Fibroblast of pulmonary artery (primary cell): ENCODE measurements at regions not wholly inside any gene's neighbourhood (a gene's known extent, or its start where the extent isn't known, plus 50 kb on each side); places are given as distances from the start of the nearest gene placed in this dataset.

ENCODE experiments used
- DNase-seq: peaks from one replicate; pipeline ENCODE4 v3.0.0-alpha.2; 2010; ENCODE audit warnings: low read depth
- H3K4me3 ChIP-seq: replicated peaks from 2 replicates; pipeline ENCODE4 v1.5.1; 2011; ENCODE audit warnings: low read depth, mild to moderate bottlenecking, control low read depth, low read length, moderate library complexity
- TF ChIP-seq, protein P1 (sequence below): IDR thresholded peaks from 2 replicates; pipeline ENCODE4 v1.5.1; 2011; ENCODE audit warnings: mild to moderate bottlenecking, control low read depth, low read length, inconsistent platforms; ENCODE audit errors: missing control alignments

- no peak for DNase-seq
- TF ChIP-seq, protein P1, sequence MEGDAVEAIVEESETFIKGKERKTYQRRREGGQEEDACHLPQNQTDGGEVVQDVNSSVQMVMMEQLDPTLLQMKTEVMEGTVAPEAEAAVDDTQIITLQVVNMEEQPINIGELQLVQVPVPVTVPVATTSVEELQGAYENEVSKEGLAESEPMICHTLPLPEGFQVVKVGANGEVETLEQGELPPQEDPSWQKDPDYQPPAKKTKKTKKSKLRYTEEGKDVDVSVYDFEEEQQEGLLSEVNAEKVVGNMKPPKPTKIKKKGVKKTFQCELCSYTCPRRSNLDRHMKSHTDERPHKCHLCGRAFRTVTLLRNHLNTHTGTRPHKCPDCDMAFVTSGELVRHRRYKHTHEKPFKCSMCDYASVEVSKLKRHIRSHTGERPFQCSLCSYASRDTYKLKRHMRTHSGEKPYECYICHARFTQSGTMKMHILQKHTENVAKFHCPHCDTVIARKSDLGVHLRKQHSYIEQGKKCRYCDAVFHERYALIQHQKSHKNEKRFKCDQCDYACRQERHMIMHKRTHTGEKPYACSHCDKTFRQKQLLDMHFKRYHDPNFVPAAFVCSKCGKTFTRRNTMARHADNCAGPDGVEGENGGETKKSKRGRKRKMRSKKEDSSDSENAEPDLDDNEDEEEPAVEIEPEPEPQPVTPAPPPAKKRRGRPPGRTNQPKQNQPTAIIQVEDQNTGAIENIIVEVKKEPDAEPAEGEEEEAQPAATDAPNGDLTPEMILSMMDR = no peak
- H3K4me3 ChIP-seq = no peak overlapping the region
These were observed 223.0 kb downstream of the FAT3 start for GRCh38 chr11:92447586-92447985.

DNA sequence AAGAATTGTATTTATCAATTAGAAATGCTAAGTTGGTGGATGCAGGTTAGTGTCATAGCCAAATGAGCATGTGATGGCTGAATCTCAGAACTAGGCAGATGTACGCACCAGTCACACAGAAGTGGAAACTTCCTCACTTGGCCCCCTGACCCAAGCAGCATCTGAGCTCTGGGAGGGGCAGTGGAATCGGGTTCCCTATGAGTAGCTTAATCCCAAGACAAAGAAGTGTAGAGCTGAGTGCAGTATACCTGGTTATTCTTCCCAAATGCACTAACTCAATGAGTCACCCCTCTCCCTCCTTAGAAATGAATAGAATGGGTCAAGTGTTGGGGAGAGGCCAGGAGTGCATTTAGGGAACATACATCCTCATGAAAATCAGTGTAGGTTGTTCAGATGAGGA is 224.6 kb downstream of the FAT3 start:
- no peak overlapping the region for H3K4me3 ChIP-seq
- TF ChIP-seq, protein P1 = no peak
- DNase-seq = no peak

DNA sequence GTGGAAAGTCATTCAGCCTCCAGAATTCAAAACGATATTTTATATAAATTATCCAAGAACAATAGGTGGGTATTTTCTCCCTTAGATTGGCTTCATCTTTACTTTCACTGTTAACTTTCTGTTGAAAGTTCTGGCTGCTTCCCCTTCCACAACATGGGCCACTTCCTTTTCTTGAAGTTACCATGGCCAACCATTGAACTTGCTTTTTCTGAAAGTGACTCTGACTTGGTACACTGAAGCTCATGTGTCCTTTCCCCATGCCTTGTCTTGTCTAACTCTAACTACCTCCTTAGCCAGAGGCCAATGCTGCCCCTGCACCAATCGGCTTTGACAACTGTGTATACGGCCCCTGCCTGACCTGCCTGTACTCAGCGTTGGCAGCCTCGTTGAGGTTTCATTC is 225.2 kb downstream of the FAT3 start:
- DNase-seq = no peak
- no peak overlapping the region for H3K4me3 ChIP-seq
- TF ChIP-seq, protein P1 = no peak

DNA sequence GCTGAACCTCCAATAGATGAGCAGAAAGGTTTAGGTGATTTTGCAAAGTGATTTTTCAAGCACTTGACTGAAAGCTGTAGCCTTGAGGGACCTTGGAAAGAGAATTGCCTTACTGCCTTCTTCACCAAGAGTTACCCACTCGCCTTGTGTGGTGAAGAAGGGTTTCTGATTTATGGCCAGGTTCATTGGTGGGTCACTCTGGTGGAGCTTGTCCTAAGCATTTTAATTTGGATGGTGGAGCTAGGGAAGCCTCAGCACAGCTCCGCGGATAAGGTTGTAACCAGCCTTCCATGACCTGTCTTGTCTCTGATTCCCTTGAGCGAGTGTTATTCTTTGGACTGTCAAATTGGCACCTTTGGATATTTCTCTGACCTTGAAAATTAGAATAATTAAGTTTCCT is 226.4 kb downstream of the FAT3 start:
- TF ChIP-seq, protein P1 = no peak
- DNase-seq = no peak
- no peak overlapping the region for H3K4me3 ChIP-seq

- peak; percentile 51 for DNase-seq
- no peak overlapping the region for H3K4me3 ChIP-seq
- TF ChIP-seq, protein P1 = no peak
These were observed 228.4 kb downstream of the FAT3 start for GRCh38 chr11:92453055-92453454.

DNA sequence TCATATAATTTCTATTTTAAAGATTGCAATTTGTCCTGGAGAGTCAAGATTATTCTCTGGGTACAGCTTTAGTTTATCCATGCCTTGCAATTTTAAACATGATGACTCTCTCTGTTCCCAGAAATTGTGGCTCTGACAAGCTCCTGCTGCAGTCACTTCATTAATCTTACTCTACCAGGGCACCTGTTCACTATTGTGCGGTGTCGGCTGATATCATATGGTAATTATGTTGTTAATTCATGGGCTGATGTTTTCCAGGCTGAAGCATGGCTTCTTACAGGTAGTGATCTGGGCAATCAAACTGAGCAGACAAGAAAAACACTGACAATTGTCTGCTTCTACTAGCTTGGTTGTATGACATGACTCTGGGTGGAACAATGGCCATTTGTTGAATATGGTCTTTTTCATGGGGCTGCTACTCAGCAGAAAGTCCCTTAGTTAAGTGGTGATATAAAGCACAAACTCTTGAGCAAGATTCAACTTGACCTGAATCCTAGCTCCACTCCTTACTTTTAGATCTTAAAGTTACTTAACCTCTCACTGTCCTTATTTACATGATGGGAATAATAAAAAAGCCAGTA is 230.7 kb downstream of the FAT3 start:
- no peak for DNase-seq
- H3K4me3 ChIP-seq = no peak overlapping the region
- TF ChIP-seq, protein P1 = no peak

DNA sequence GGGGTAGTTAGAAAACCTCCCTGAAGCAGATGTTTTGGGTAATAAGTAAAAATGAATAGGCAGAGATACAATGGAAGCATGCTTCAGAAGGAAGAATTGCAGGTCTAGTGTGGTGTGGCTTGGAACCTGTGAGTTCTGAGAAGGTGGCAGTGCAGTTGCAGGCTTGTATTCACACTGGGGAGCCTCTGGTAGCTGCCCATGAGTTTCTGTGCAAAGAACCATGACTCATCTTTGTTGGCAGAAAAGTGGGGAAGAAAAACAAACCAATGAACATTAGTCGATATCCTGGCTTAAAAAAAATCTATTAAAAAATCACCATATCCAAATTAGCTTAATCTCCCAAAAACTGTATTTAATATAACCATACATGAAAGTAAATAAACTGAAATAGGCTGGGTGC is 232.6 kb downstream of the FAT3 start:
- TF ChIP-seq, protein P1 = no peak
- no peak overlapping the region for H3K4me3 ChIP-seq
- peak; percentile 3 for DNase-seq
